Suppressor macrophage treated with lipopolysaccharide for 1 hour (primary cell): ENCODE measurements at regions not wholly inside any gene's neighbourhood (a gene's known extent, or its start where the extent isn't known, plus 50 kb on each side); places are given as distances from the start of the nearest gene placed in this dataset.

ENCODE experiments used
- DNase-seq, 3 donors: peaks; one replicate each; pipeline ENCODE4 v3.0.0-alpha.2; 2020 to 2022

DNA sequence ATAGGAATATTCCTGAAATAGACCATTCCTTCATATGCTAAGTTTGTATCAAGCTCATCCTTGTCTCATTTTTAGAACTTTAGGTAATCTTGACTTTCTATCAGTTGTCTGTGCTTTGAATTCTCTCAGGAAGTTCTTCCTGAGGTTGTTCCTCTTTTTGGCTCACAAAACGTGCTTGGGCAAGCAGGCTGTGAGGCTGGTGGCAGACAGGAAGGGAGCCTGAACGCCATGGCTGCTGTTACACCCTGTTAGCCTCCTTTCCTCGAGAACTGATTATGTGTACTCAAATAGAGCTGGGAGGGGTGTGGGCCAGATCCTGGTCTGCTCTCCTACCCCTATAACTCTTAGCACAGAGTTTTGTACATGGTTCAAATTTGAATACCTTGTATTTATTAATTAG is 136.4 kb upstream of the CELF4 start:
- DNase-seq, result peak; percentile 54 to 64 (median 60)

DNA sequence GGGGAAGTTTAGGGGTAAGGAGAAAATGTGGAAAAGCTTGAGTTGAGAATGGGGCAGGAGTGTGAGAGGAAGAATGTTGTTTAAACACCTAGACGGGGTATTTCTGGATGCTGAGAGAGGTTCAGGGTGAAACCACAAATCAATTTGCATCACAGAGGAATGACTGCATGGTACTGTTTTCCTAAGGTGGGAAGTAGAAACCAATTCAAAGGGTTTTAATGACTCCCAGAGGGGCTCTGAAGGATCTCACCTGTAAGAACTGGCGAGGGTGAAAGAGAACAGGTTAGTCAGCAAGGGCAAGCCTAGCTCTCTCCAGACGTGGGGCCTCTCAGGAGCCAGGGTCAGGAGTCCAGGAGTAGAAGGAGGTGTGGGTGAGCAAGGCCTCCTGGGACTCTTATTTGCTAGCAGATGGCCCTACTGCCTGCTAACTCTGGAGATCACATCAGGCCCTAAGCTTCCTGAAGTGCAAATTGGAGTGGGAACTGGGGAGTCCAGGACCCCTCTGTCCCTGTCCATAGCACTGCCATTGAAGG is 133.0 kb upstream of the CELF4 start:
- DNase-seq, result no peak

DNA sequence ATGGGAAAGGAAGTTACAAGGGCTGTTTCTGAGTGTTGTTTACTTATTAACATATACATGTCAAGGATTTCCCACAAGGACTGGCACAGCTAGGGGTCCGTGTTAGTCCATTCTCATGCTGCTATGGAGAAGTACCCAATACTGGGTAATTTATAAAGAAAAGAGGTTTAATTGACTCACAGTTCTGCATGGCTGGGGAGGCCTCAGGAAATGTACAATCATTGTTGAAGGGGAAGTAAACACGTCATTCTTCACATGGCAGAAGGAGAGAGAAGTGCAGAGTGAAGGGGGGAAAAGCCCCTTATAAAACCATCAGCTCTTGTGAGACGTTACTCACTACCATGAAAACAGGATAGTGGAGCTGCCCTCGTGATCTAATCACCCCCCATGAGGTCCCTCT is 128.9 kb upstream of the CELF4 start:
- DNase-seq, result peak; percentile 23 to 59 (median 38)

DNA sequence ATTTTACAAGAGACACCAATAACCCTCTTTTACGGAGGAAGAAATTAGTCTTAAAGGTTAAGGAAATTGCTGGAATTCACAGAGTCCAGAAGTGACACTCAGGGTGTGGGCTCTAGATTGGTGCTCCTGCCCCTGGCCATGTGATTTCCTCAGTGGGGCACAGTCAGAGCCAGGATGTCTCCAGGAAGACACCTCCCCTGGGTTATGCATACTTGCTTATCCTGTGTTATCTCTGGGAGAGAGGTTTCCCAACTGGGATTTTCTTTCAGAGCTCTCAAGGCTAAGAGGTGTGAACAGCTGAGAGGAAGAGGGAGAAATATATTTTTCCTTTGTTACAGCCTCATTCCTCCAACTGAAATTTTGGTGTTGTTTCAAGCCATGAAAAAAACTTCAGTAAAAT is 125.6 kb upstream of the CELF4 start:
- DNase-seq, result no peak

DNA sequence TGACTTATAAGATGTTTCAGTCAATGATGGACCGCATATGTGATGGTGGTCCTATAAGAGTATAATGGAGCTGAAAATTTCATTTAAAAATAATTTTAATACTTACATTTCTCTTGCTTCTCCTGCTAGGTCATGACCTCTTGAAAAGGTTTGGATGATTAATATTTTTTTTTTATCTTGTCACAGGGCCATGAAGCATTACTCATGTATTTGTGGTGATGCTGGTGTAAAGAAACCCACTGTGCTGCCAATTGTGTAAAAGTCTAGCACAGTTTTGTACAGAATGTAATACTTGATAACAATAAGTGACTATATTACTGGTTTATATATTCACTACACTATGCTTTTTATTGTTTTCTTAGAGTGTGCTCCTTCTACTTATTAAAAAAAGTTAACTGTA is 124.2 kb upstream of the CELF4 start:
- no peak for DNase-seq

DNA sequence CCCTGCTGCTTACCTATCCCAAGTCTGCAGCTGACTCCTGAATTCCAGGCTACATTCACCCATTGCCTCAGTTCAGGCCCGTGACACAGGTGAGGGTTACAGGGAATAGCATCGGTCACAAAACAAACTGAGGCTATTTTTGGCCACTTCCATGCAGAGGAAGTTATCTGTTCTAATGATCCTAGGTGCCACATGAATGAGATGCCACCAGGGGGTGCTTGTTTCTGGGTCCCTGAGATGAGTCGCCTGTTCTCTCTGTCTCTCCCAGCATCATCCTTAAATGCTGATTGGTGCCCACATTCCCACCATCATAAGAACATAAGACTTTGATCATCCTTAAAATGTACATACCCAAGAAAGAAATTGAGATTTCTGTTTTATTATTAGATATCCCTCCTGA is 119.0 kb upstream of the CELF4 start:
- DNase-seq, result peak in 1 of 3 donors; percentile 7

DNA sequence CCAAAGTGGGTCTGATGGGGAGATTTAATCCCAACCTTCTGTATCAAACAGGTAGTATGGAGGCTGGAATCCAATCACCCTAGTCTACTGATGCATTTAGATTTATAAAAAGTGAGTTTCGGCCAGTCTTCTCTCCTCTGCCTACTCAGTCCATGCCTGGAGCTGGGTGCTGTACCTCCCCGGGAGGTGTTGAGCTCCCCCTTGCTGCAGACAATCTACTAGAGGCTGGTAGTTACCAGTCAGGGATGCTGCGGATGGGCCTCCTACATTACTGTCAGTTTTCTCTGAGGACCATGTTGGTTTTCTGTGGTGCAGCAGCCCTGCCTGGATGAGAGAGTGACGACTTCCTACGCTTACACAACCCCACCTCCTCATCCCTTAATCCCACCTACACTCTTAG is 118.6 kb upstream of the CELF4 start:
- no peak for DNase-seq

DNA sequence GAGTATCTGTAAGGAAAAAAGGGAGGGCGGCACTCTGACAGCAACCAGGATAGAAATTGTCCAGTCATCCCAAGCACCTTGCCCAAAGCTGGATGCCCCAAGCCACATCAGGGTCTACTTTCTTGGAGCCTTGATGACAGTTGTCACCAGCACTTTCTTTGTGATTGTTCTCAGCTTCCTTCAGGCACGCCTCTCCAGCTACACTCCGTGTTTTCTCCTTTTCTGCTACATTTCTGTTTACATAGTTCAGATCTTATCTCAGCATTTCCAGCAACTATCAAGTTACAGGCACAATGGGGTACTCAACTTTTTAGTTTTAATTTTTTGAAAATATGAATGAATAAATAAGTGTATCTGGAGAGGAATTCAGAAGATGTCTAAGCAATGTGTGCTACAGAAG is 115.3 kb upstream of the CELF4 start:
- no peak for DNase-seq

DNA sequence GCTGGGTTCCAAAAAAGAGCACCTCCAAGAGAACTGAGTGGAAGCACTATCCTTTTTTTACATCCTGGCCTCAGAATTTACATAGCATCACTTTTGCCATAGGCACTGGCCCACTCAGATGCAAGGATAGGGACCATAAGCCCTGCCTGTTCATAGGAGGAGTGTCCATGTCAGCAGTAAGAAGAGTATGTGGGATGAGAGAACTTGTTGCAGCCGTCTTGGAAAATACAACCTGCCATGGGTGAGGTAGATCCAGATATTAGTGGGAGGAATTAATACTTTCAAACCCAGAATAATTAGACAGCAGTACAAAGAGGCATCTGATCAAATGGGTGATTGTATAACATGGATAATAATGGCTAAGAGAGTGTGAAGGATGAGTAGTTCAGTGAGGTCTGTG is 110.7 kb upstream of the CELF4 start:
- no peak for DNase-seq

DNA sequence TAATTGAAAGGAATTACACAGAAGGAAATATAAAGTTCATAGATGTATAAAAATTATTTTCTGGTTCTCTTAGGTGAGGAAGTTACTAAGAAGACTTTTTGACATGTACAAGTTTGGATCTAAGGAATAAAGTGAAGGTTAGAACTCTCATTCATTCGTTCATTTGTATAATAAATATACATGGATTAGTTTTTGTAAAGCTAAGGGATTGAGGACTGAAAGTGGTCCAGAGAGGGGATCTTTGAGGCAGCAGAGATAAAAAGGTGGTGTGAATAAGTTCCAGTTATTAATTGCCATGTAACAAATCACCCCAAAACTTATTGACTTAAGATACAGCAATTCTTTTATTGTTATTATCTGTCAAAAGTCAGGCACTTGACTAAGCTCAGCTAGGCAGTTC is 110.1 kb upstream of the CELF4 start:
- no peak for DNase-seq

DNA sequence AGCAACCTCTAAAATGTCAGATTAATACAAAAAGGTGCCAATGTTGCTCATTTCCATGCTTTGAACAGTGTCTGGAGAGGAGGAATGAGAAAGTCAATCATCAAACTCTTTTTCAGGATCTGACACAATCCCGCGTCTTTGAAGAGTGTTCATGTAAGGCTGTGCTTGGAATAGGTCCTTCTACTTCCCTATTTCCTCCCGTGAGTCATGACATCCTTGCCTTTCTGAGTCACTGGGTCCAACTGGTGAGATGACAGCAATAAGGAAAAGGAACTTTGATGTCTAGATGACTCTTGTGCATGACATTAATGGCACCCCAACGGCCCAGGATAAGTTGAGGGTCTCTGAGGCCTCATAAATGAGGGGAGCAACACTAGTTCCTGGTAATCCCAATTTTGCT is 109.0 kb upstream of the CELF4 start:
- DNase-seq, result peak; percentile 43 to 75 (median 63)

DNA sequence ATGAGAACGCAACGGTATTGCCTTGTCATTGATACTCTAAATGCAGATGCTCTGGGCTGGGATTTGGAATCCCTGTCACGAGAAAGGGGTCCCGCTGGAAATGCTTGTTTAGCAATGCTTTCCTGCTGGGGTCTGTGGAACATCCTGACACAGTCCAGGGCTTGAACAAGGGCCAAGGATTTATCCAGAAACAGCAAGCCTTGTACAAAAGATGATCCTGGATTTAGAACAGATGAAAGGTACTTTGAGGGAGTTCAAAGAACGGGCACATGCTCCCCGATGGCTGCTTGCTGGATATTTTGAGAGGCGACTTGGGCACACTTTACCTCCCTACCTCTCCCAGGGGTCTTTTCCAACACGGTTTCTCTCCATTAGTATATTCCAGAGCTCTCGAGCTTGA is 108.1 kb upstream of the CELF4 start:
- no peak for DNase-seq

DNA sequence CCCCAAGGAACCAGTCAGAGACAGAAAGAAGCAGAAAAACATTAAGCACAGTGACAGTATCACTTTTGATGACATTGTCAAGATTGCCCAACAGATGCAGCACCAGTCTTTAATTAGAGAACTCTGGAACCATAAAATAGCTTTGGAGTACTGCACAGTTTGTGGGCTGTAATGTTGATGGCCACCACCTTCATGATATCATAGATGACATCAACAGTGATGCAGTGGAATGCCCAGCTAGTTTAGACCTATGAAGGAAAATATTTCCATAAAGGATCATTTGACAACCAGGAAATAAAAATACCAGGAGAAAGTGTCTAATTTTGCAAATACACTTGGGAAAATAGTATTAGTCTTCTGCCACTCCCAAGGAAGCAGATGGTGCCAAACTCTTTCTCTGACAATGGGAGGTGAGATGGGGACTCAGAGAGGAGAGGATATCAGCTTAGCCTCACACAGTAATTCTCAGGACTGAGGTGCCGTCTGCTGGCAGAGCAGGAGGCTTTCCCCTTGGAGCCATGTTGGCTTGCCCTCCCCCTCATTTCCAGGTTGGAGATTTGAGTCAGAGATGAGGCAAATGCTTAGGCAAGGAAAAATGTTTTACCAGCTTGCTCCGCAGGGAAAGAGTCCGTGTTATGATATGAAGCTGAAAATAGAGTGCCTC is 107.5 kb upstream of the CELF4 start:
- DNase-seq, result peak in 2 of 3 donors; percentile 8 to 21

DNA sequence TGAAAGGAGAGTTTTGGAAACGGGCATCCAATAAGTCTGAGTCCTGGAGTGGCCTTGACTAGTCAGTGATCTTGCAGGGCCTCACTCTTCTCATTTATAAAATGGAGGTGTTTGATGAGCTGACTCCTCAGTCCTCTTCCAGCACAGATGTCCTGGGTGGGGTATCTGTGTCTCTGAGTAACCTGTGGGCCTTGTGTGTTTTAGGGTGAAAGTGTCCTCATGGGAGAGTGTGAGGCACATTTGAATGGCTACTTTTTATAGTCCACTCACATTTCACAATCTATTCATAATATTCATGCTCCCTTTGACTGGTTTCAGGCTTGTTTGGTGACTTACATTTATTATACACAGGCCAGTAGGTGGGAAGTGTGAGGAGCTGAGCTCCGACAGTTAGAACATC is 106.4 kb upstream of the CELF4 start:
- DNase-seq, result no peak

DNA sequence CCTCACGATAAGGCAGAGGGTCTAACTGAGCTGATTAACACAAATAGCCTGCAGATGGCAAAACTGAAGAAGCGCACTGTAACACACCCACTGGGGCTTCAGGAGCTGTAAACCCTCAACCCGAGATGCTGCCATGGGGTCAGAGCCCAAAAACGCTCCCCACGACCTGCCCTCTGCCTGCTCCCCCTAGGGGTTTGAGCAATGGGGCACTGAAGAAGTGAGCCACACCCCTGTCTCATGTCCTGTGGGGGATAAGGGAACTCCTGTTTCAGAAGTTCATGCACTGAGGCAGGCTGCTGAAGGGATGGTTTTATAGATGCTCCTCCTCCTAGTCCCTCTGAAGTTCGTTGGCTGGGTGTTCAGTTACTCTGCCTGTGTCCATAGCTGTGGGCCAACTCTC is 105.9 kb upstream of the CELF4 start:
- DNase-seq, result no peak

DNA sequence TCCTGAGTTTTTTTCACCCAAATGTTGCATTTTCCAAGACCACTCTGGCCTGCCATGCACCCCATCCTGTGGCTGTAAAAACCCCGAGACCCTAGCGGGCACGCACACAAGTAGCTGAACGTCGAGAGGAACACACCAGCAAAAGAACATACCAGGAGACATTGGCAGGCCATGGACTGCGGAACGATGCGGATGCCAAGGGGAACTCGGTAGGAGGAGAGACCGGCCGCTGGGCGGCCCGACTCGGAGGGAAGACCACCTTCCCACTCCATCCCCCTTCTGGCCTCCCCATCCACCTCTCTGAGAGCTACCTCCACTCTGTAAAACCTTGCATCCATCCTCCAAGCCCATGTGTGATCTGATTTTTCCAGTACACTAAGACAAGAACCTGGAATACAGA is 105.5 kb upstream of the CELF4 start:
- DNase-seq, result no peak

DNA sequence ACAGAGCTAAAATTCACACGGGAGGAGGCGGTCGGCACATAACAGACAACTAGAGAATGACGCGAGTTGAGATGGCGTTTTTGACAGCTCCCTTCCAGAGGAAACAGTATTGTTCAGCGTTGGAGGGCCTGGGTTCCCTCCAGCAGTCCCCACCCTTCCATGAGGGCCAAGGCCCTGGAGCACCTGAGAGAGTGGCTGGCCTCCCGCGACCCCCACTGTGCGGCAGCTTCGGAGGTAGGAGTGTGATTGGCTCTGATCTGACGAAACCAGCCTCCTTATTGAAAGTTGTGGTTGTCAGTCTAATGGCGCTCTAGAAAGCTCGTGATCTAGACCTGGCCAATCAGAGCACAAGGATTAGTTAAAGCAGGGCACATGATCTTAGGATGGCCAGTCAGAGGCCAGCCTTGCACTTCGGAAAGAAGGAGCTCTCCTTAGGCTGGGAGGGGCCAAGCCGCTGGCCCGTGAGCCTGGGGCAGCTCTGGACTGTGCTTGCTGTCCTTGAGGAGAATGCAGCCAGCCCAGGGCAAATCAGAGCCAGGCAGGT is 104.5 kb upstream of the CELF4 start:
- DNase-seq, result no peak

DNA sequence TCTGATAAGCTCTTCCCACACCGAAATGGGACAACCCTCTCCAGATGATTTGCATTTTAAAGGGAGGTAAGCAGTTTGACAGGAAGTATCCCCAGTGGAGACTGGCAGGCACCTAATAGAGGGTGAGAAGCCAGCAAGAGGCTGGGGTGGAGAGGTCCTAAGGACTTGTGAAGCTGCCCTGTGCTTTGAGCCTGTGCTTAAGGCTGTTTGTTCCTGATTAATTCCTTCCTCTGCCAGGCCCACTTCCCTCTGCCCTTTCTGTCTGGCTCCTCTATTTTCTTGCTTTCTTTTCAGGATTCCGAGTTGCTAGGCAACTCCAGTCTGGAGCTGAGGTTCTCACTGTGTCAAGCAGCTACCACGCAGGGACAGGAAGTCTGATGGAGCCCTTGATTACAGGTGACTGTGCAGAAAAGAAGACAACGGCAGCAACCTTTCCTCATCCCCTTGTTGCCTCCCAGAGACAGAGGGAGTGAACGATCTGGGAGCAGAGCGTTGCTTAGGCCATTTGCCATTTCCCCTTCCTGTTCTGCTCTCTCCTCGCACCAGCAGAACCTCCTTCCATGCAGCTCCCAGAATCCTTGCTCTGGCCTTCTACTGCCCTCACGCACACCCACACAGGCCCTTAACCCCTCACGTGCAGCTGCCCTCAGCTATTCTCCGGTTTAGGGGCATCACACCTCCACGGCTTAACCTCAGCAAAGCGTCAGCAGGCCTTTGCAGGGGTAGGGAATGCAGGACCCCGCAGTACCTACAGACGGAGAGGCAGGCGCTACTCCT is 103.6 kb upstream of the CELF4 start:
- DNase-seq, result no peak

DNA sequence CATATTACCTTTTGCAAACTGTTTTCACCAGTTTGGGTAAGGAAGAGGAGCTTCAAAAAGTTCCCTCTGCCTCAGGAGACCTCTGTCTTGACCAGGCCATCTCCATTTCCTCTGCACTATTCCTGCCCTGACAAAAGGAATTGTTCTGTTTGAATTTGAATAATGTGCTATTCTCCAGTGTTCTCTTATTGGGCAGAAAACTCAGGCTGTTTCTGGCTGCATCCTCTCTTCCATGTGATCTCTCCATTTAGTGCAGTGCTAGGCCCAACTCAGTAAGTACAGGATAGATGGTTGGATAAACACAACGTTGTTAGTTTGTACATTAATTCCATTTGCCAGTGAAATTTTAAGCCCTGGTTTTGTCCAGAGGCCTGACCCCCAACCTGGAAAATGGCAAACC is 102.2 kb upstream of the CELF4 start:
- no peak for DNase-seq

DNA sequence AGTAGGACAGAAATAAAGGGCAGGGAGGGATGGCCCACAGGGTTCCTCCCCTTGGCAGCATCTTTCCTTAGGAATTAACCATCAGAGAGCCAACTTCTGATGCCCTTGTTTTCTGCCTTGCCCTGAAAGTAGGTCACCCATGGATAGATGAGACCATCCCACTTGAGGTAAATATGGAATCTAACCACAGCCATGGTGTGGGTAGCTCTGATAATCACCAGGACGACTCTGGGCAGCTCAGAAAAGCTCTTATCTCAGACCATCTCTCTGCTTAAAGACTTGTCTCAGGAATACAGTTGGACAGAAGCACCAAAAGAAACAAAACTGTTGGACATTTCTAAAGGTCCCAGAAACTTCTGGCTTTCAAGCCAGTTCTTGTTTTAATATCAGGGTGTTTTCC is 101.4 kb upstream of the CELF4 start:
- no peak for DNase-seq

DNA sequence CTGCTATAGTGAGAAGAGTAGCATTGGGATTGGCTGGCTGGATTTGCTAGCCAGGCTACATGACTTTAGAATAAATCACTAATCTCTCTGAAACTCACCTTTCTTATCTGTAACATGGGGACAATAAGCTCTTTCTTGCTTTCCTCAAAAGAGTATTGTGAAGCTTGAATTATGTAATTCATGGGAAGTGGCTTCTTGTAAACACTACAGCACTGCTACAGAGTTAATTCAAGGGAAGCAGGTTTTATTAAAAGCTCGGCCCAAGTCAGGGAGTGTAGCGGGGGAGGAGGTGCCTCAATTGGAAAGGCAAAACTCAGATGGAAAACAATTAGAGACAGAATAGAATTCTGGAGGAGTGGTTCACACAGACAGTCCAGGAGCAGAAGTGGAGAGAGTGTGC is 100.9 kb upstream of the CELF4 start:
- DNase-seq, result no peak

DNA sequence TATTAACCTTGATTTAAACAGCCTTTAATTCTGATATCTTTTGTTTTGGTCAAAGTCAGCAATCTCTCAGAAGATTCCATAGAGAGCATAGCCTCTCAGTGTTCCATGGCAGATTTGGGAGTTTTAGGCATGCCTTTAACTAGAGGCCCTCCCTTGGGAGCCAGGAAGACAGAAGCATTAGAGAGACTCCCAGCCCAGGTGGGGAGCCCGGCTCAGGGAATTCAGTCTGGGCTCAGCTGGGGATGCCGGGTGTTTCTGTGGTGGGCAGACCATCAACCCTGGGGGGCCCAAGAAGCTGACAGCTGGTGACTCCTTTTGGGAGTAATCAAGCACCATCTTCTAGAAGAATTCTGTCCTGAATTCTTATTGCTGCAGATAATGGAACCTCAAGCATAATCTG is 99.7 kb upstream of the CELF4 start:
- DNase-seq, result no peak

DNA sequence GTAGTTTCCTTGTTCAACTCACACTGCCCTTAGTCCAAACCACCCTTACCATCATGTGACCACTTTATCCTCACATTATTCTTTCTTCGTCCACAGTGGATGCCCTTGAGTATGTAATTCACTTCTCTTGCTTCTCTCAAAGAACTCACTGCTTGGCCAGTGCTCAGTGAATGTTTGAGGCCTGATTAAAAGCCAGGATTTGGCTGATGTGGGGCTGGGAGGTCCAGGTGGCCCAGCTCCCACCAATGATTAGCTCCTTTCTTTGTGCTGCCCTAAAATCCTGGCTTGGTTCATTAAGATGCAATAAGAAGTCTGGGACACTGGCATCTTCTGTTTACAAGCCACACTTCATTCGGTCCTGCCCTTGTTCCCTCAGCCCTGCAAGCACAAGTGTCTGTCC is 97.8 kb upstream of the CELF4 start:
- DNase-seq, result no peak
